ENCODE measurements at regions not wholly inside any gene's neighbourhood (a gene's known extent, or its start where the extent isn't known, plus 50 kb on each side); places are given as distances from the start of the nearest gene placed in this dataset.

- no peak overlapping the region for H3K4me3 ChIP-seq (replicated peaks; ENCODE audit: low read depth, low read length)
- TF ChIP-seq CTCF (IDR thresholded peaks at IDR 0.05; ENCODE audit: low read depth, low read length, missing control alignments) = no peak
- DNase-seq (ENCODE audit: extremely low read depth, low read depth) = no peak
Measured at GRCh38 chr2:196274387-196274809, 103.0 kb upstream of the STK17B start.

- H3K4me3 ChIP-seq (replicated peaks; ENCODE audit: low read depth, low read length) = no peak overlapping the region
- no peak for DNase-seq (ENCODE audit: extremely low read depth, low read depth)
- TF ChIP-seq CTCF (IDR thresholded peaks at IDR 0.05; ENCODE audit: low read depth, low read length, missing control alignments) = no peak
Measured at GRCh38 chr2:196275646-196276352, 104.4 kb upstream of the STK17B start.

DNA sequence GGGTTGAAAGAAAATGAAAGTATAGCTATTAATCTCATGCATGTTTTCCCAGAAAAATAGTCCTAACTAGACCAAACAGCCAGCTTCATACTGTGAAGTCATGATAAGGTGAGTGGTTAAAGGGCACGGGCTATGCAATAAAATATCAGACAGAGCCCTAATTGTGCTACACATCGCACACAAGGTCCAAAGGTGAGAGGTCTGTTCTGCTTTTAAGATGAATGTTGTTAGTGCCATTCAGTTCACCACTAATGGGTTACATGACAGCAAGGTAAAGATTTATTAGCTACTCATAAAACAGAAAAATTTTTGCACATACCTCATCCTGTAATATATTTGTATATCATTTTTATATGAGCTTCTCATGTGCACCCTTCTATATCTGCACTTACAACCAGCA lies 105.0 kb upstream of the STK17B start:
- H3K4me3 ChIP-seq (replicated peaks; ENCODE audit: low read depth, low read length) = no peak overlapping the region
- no peak for DNase-seq (ENCODE audit: extremely low read depth, low read depth)
- TF ChIP-seq CTCF (IDR thresholded peaks at IDR 0.05; ENCODE audit: low read depth, low read length, missing control alignments) = no peak

DNA sequence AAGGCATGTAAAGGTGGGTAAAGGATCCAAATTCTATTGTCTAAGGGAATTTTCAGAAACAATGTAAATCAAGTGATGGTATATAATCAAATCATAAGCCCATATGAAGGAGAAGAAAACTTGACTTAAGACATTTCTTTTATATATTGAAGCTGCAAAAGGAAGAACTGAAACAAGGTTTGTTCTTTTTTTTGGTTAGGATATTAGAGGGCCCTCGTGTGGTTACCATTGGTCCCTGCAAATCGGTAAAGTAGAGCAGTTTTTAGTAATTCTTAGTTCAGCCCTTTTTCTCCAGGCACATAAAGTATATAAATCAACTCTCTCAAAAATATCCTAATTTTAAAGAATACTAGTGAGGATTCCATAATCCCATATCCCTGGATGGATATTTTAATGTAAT lies 105.6 kb upstream of the STK17B start:
- peak; percentile 56 for TF ChIP-seq CTCF (IDR thresholded peaks at IDR 0.05; ENCODE audit: low read depth, low read length, missing control alignments)
- H3K4me3 ChIP-seq (replicated peaks; ENCODE audit: low read depth, low read length) = no peak overlapping the region
- no peak for DNase-seq (ENCODE audit: extremely low read depth, low read depth)

- no peak for DNase-seq (ENCODE audit: extremely low read depth, low read depth)
- no peak for TF ChIP-seq CTCF (IDR thresholded peaks at IDR 0.05; ENCODE audit: low read depth, low read length, missing control alignments)
- no peak overlapping the region for H3K4me3 ChIP-seq (replicated peaks; ENCODE audit: low read depth, low read length)
Measured at GRCh38 chr2:196278491-196278911, 107.1 kb upstream of the STK17B start.

DNA sequence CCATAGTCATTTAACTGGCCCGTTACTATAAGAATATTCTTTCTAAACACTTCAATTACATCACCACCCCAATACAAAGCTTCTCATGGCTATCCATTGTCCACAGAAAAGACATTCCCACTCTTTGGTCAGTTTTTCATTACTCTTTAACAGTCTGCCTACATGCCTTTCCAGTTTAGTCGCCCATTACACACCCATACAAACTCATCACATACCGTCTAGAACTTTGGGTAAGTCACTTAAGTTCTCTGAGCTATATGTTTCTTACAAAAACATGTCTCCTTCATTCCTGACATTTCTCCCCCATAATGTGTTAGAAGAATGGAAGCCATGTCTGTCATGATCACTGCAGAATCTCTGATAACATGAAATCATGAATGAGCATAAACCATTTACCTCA lies 108.2 kb upstream of the STK17B start:
- no peak for DNase-seq (ENCODE audit: extremely low read depth, low read depth)
- TF ChIP-seq CTCF (IDR thresholded peaks at IDR 0.05; ENCODE audit: low read depth, low read length, missing control alignments) = no peak
- no peak overlapping the region for H3K4me3 ChIP-seq (replicated peaks; ENCODE audit: low read depth, low read length)

All from HFF-Myc (cell line).